Spleen (tissue), 7 donors: ENCODE measurements at regions not wholly inside any gene's neighbourhood (a gene's known extent, or its start where the extent isn't known, plus 50 kb on each side); places are given as distances from the start of the nearest gene placed in this dataset.

Source experiments
- CTCF ChIP-seq, 11 experiments: fragments of 200-600 bp in 7 of 11; fragments of 450-650 bp in 4 of 11; sonication (generic) in 4 of 11; IDR thresholded peaks in 8 of 11; conservative IDR thresholded peaks in 3 of 11; 1 replicate in 7 of 11; 2 replicates in 4 of 11; pipeline versions ENCODE4 v1.4.0 to v1.8.0; 2016 to 2021; ENCODE audit warnings: antibody characterized with exemption in 11 of 11, inconsistent platforms in 4 of 11, mild to moderate bottlenecking in 1 of 11
- POLR2A ChIP-seq, 3 donors: fragments of 450-650 bp; IDR thresholded peaks; one replicate each; pipeline ENCODE4 v1.5.1; 2017; ENCODE audit warnings: antibody characterized with exemption in 3 of 3, mild to moderate bottlenecking in 1 of 3
- POLR2AphosphoS5 ChIP-seq, 3 donors: sonication (generic); formaldehyde crosslinking; IDR thresholded peaks; one replicate each; pipeline ENCODE4 v1.5.1; 2017; ENCODE audit warnings: antibody characterized with exemption in 3 of 3
- donor health status: DM: no; HTN: no; CAD: no; lungs with moderate emphysema.
- donor health status: DM: no; HTN: no; CAD: no.
- donor health status: DM: no; HTN: no; CAD: no.

- TF ChIP-seq CTCF (IDR thresholded peaks at IDR 0.05 in 8 of 11, conservative IDR thresholded peaks at IDR 0.05 in 3 of 11) (no peak), POLR2A (IDR thresholded peaks at IDR 0.05) (no peak), POLR2AphosphoS5 (IDR thresholded peaks at IDR 0.05) (no peak)
Observed at GRCh38 chr12:25317553-25317952, 66.8 kb upstream of the KRAS start.
